HK-2 (cell line): ENCODE measurements at regions not wholly inside any gene's neighbourhood (a gene's known extent, or its start where the extent isn't known, plus 50 kb on each side); places are given as distances from the start of the nearest gene placed in this dataset.

Source experiments
- DNase-seq: peaks from one replicate; pipeline ENCODE4 v3.0.0-alpha.2; 2018; ENCODE audit not compliant: unreplicated experiment

- DNase-seq: no peak
These were observed 490.5 kb upstream of the ANKRD30A start for GRCh38 chr10:36634916-36635315.

GRCh38 chr10:36630267-36630666 lies 495.1 kb upstream of the ANKRD30A start:
- DNase-seq: no peak

GRCh38 chr10:36629476-36629875 lies 495.9 kb upstream of the ANKRD30A start:
- no peak for DNase-seq

DNA sequence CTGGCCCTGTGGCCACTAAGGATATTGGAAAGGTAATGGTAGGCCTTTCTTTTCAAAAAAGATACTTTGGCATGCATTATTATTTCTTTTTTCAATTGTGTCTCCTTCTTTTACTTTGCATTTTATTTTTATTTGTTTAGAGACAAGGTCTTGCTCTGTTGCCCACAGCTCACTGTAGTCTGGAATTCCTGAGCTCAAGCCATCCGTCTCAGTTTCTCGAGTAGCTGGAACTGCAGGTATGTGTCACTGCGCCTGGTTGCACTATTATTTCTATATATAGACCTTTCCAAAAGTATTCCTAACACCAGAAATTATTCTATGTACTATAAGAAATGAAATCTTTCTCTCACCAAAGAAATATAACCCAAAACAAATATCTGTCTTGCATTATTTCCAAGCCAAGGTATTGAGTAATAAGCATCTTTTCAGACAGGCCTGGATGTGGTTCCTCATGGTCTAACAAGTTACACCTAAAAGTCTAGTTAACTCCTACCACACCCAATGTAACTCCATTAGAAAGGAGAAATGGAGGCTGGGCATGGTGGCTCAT lies 500.8 kb upstream of the ANKRD30A start:
- DNase-seq: peak; percentile 24

DNA sequence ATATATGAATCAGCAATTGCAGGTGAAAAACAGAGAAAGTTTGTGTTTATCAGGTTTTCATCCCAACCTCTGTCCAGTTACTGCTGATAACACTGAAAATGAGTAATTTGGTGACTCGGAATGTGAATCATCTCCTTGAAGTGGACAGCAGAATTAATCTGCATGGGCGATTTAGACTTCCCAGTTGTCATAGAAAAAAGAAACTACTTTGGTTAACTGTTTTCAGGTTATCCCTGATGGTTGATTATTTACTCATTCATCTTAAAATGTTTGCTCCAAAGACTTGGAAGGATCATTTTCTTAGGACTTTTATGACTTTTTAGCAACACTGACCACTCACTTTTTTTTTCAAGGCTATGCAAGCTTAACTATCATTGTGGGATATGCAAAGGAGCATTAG lies 504.1 kb upstream of the ANKRD30A start:
- DNase-seq: no peak

GRCh38 chr10:36612436-36612835 lies 513.0 kb upstream of the ANKRD30A start:
- no peak for DNase-seq

- no peak for DNase-seq
These were observed 516.5 kb upstream of the ANKRD30A start for GRCh38 chr10:36608866-36609265.

DNA sequence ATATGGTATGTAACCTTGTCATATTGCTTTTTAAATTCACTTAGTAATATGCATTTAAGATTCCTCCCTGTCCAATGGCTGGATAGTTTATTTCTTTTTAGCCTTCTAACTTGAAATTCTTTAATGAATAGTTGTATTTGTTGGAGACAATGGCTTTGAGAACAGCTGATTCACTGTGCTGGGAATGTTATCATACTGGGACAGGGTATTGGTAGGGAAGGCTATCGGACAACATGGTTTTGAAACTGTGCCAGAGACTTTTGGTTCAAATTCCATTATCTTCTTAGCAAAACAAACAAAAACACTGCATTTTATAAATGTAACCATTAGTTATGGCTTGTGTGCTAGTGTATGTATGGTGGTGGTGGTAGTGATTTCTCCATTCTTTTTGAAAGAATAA lies 517.1 kb upstream of the ANKRD30A start:
- DNase-seq: no peak

GRCh38 chr10:36606234-36606839 lies 519.1 kb upstream of the ANKRD30A start:
- no peak for DNase-seq

DNA sequence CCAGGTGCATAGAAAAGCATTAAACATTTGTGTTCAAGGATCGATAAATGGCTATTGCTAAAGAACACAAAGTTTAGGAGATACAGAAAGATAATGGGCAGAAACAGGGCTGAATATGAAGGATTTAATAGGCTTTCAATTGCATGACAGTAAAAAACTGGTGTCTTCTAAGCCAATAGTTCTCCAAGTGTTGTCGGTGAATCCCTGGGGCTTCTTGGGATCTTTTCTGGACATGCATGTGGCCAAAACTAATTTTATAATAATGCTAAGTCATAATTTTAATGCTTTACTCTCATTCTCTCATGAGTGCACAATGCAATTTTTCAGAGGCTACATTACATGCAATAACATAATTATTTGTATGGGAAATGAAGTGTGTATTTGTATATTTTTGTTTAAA lies 521.1 kb upstream of the ANKRD30A start:
- no peak for DNase-seq

- DNase-seq: no peak
These were observed 521.7 kb upstream of the ANKRD30A start for GRCh38 chr10:36603688-36604087.

DNA sequence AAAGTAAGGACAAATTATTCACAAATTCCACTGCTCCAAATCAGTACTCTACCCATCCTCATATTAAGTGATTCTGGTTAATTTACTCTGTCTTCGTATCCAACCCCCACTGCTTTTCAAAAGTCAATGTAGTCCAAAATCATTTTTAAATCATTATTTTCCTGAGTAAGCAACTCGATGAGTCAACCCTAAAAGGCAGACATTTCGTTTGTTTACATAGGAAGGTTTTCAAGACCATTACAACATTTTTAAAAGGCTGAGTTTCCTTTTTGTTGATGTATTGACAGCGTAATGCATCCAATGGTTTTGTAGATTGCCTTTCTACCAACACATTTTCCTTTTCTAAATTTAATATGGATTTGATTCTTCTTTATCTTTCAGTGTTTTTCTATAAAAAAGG lies 523.0 kb upstream of the ANKRD30A start:
- no peak for DNase-seq

DNA sequence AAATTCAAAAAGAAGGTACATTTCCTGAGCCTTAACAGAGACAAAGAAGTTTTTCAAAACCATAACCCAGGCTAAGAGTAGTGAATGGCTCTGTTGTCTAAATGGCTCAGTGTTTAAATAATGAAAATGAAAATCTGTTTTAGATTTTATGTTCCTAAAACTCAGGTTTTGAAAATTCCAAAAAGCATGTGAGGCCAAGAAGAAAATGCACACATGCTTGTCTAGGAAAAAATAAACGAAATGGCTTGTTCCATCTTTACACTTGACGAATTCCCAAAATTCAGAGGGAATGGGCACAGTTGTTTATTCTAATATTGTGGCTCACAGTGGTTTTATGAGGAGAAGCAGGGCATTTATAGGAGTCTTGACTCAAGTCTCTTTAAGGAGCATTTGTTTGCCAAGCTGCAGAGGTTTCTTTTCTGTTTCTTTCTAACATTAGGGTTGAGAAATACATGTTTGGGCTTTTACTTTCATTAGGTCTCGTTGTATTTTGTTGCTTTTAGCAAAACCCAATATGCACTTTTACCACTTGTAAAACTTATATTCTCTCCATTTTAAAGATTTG lies 527.6 kb upstream of the ANKRD30A start:
- DNase-seq: no peak

DNA sequence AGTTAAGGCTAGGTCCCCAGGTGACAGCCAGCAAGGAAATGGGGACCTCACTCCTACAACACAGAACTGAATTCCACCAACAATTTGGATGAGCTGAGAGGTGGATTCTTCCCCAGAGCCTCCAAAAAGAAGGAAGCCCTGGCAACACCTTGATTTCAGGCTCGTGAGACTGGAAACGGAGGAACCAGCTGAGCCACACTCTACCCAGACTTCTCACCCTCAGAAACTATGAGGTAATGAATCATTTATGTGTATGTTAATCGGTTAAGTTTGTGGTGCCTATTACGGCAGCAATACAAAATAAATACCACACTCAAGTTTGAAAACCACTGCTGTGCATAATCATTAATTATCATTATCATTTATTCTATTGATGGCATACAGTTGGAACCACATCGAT lies 532.4 kb upstream of the ANKRD30A start:
- no peak for DNase-seq

GRCh38 chr10:36591436-36591835 lies 534.0 kb upstream of the ANKRD30A start:
- no peak for DNase-seq

DNA sequence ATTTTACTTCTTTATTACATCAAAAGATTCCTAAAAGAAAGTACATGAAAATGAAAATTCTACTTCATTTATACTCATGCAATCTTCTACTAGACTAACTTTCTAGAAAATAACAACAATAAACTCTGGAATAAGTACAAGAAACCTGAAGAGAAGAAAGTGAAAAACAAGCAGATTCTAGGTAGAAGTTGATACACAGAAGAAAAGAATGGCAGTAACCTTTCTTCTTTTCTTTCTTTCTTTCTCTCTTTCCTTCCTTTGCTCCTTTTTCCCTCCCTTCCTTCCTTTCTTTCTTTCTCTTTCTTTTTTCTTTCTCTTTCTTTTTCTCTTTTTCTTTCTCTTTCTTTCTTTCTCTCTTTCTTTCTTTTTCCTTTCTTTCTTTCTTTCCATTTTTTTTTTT lies 541.7 kb upstream of the ANKRD30A start:
- DNase-seq: no peak

DNA sequence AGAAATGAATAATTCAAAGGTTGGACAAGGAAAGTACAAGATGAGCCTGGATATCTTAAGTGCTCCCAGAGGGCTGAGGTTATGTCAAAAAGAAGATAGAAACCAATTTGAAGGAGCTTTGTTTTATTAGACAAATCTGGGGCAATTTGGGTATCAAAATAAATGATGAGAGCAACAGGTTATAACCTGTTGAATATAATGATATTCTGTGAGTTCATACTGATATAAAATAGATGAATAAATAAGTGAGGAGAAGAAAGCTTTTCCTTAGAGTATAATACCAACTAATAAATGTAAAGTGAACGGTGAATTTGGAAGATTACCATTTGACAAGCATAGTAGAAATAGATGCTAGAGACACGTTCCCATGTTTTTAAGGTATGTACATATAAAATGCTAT lies 544.2 kb upstream of the ANKRD30A start:
- no peak for DNase-seq

- peak; percentile 59 for DNase-seq
These were observed 547.1 kb upstream of the ANKRD30A start for GRCh38 chr10:36578306-36578705.

DNA sequence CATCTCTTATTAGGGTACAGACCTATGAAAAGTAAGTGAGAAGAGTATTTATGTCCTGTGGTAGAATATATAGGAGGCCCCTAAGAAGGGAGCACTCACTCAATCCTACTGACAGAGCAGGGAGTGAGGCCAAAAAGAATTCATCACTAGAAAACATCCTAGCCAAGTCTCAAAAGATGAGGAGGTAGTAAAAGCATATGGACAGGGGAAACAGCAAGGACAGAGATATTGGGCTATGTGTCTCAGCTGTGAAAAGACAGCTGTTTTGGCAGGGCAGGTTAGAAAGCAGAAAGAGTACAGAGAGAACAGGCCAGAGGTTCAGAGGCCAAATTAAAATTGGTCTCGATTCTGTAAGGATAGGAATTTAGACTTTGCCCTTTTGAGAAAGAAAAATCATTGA lies 548.3 kb upstream of the ANKRD30A start:
- DNase-seq: no peak

GRCh38 chr10:36574207-36574606 lies 551.2 kb upstream of the ANKRD30A start:
- no peak for DNase-seq

DNA sequence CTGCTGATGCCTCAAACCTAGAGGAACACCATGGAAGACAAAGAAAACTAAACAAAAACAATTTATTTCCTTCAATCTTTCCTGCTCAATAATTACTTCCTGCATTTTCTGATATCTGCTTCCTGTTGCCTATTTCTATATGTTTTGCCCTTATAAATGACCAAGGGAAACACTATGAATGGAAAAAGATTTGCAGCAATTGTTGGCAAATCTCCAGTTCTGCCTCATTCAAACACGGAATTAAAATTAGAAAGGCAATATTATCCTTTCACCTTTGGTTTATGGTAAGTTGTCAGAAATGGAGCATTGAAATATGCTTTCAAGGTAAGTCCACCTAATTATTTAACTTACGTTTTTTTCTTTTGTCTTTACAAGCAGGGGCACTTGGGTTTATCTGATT lies 552.2 kb upstream of the ANKRD30A start:
- no peak for DNase-seq

GRCh38 chr10:36564433-36564832 lies 561.0 kb upstream of the ANKRD30A start:
- DNase-seq: no peak

DNA sequence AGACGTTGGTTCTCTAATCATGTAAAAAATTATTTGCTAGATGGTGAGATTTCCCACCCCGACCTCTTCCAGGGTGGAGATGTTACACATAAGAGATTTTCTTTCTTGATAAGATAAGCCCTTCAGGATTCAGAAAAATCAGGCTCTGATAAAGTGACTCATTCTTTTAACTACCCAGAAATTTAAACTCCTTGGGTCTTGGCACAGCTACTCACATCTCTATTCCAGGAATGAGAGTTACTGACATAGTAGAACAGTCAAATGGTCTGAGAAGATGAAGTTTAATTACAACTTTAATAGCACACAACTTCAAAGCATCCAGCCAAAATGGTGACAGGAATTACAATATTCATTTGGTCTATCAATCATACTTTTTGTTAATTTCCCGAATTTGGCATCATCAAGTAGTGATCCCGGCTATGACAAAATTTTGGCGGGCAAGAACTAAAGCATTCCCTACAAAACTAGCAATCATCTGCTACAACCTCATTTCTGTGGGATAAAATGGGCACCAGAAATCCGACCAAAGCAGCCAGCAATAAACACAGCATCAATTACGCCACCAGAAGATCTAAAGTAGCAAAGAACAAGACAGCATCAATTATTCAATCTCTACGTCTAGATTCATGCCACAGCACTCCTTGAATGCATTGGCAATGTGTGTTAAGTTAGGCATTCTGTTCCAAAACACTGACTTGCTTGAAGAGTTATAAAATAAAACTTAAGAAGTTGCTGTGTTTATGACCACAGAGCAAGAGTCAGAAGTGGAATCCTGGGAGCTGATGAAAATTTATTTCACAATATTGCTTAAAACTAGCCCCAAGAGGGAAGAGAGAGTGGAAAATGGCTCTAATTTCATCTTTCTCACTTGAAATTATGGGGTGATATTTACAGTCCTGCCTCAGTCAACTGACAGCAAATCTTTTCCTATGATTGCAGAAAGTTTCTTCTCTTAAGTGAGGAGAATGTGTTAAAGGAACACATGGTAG lies 565.7 kb upstream of the ANKRD30A start:
- no peak for DNase-seq
